ENCODE measurements at regions not wholly inside any gene's neighbourhood (a gene's known extent, or its start where the extent isn't known, plus 50 kb on each side); places are given as distances from the start of the nearest gene placed in this dataset.

DNA sequence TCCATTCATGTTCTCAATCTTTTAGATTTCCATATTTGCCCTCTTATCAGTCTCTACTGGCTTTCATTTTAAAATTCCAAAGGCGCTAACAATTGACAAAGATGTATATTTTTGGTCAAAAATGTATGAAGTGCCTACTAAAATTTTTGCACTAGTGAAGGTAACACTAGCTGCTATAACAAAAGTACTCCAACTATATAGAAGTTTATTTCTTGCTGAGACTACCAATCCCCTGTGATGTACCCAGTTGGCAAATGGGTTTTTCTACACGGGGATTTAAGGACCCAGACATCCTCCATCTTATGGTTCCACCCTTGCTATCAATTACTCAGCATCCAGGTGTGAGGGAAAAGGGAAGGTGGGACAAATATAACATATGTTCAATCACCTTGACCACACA lies 75.3 kb upstream of the TSPAN8 start:
- no peak overlapping the region for H3K4me3 ChIP-seq (ENCODE audit: low read depth in 1 of 2, low read length in 2 of 2)
- no peaks in the 10 kb centered on the region for H3K4me1 ChIP-seq (ENCODE audit: control insufficient read depth in 1 of 2, insufficient read depth in 2 of 2, low read length in 2 of 2)
- H3K9me3 ChIP-seq (ENCODE audit: control insufficient read depth in 1 of 2, low read length in 2 of 2), result no peaks in the 10 kb centered on the region
- no peak overlapping the region for H3K27ac ChIP-seq (ENCODE audit: low read length)
- no peaks in the 10 kb centered on the region for H3K36me3 ChIP-seq (ENCODE audit: control insufficient read depth in 1 of 2, insufficient read depth in 2 of 2, low read length in 2 of 2)
- no peaks in the 10 kb centered on the region for H3K27me3 ChIP-seq (ENCODE audit: low read depth, low read length)

GRCh38 chr12:71230542-71230941 lies 72.7 kb upstream of the TSPAN8 start:
- Histone ChIP-seq H3K36me3 (ENCODE audit: control insufficient read depth in 1 of 2, insufficient read depth in 2 of 2, low read length in 2 of 2) (no peaks in the 10 kb centered on the region), H3K4me3 (ENCODE audit: low read depth in 1 of 2, low read length in 2 of 2) (no peak overlapping the region), H3K4me1 (ENCODE audit: control insufficient read depth in 1 of 2, insufficient read depth in 2 of 2, low read length in 2 of 2) (no peaks in the 10 kb centered on the region), H3K27me3 (ENCODE audit: low read depth, low read length) (no peaks in the 10 kb centered on the region), H3K27ac (ENCODE audit: low read length) (no peak overlapping the region), H3K9me3 (ENCODE audit: control insufficient read depth in 1 of 2, low read length in 2 of 2) (no peaks in the 10 kb centered on the region)

DNA sequence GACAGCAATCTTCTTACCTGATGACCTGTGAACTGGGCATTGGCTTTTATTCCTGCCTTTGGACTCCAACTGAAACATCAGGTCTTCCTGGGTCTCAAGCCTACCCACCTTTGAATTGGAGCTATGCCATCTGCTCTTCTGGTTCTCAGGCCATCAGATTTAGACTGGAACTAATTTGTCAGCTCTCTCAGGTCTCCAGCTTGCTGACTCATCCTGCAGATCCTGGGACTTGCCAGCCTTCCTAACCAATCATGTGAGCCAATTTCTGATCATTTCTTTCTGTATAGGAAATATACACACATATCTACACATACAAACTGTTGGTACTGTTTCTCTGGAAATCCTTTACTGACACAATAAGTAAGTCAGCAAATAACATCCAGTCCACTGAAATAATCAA lies 65.3 kb upstream of the TSPAN8 start:
- Histone ChIP-seq H3K4me1 (ENCODE audit: control insufficient read depth in 1 of 2, insufficient read depth in 2 of 2, low read length in 2 of 2) (no peaks in the 10 kb centered on the region), H3K4me3 (ENCODE audit: low read depth in 1 of 2, low read length in 2 of 2) (no peak overlapping the region), H3K27me3 (ENCODE audit: low read depth, low read length) (no peaks in the 10 kb centered on the region), H3K27ac (ENCODE audit: low read length) (no peak overlapping the region), H3K36me3 (ENCODE audit: control insufficient read depth in 1 of 2, insufficient read depth in 2 of 2, low read length in 2 of 2) (no peaks in the 10 kb centered on the region), H3K9me3 (ENCODE audit: control insufficient read depth in 1 of 2, low read length in 2 of 2) (no peaks in the 10 kb centered on the region)

GRCh38 chr12:71222436-71222835 lies 64.6 kb upstream of the TSPAN8 start:
- H3K36me3 ChIP-seq (ENCODE audit: control insufficient read depth in 1 of 2, insufficient read depth in 2 of 2, low read length in 2 of 2), result no peaks in the 10 kb centered on the region
- H3K9me3 ChIP-seq (ENCODE audit: control insufficient read depth in 1 of 2, low read length in 2 of 2), result no peaks in the 10 kb centered on the region
- no peaks in the 10 kb centered on the region for H3K4me1 ChIP-seq (ENCODE audit: control insufficient read depth in 1 of 2, insufficient read depth in 2 of 2, low read length in 2 of 2)
- H3K27me3 ChIP-seq (ENCODE audit: low read depth, low read length), result no peaks in the 10 kb centered on the region
- H3K4me3 ChIP-seq (ENCODE audit: low read depth in 1 of 2, low read length in 2 of 2), result no peak overlapping the region
- no peak overlapping the region for H3K27ac ChIP-seq (ENCODE audit: low read length)

GRCh38 chr12:71220260-71220659 lies 62.5 kb upstream of the TSPAN8 start:
- H3K4me1 ChIP-seq (ENCODE audit: control insufficient read depth in 1 of 2, insufficient read depth in 2 of 2, low read length in 2 of 2), result no peaks in the 10 kb centered on the region
- no peak overlapping the region for H3K4me3 ChIP-seq (ENCODE audit: low read depth in 1 of 2, low read length in 2 of 2)
- H3K27me3 ChIP-seq (ENCODE audit: low read depth, low read length), result no peaks in the 10 kb centered on the region
- H3K27ac ChIP-seq (ENCODE audit: low read length), result no peak overlapping the region
- no peaks in the 10 kb centered on the region for H3K9me3 ChIP-seq (ENCODE audit: control insufficient read depth in 1 of 2, low read length in 2 of 2)
- H3K36me3 ChIP-seq (ENCODE audit: control insufficient read depth in 1 of 2, insufficient read depth in 2 of 2, low read length in 2 of 2), result no peaks in the 10 kb centered on the region

DNA sequence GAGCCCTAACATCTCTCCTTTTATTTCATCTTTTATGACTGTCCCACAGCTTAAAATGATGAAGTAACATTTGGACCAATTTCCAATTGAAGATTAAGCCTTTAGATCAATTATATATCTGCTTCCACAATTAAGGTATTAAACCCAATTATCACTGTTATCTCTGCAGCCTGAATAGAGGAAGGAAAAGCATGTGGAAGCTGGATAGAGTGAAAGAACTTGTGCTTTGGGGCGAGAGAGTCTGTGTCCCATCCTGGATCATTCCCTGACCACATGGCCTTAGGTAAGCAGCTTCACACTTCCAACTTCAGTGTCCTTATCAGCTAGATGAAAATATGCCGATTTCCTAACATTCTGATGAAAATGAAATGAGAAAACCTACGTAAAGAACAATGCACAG lies 61.4 kb upstream of the TSPAN8 start:
- H3K36me3 ChIP-seq (ENCODE audit: control insufficient read depth in 1 of 2, insufficient read depth in 2 of 2, low read length in 2 of 2), result no peaks in the 10 kb centered on the region
- H3K27ac ChIP-seq (ENCODE audit: low read length), result no peak overlapping the region
- H3K4me1 ChIP-seq (ENCODE audit: control insufficient read depth in 1 of 2, insufficient read depth in 2 of 2, low read length in 2 of 2), result no peaks in the 10 kb centered on the region
- H3K4me3 ChIP-seq (ENCODE audit: low read depth in 1 of 2, low read length in 2 of 2), result no peak overlapping the region
- H3K9me3 ChIP-seq (ENCODE audit: control insufficient read depth in 1 of 2, low read length in 2 of 2), result no peaks in the 10 kb centered on the region
- no peaks in the 10 kb centered on the region for H3K27me3 ChIP-seq (ENCODE audit: low read depth, low read length)

DNA sequence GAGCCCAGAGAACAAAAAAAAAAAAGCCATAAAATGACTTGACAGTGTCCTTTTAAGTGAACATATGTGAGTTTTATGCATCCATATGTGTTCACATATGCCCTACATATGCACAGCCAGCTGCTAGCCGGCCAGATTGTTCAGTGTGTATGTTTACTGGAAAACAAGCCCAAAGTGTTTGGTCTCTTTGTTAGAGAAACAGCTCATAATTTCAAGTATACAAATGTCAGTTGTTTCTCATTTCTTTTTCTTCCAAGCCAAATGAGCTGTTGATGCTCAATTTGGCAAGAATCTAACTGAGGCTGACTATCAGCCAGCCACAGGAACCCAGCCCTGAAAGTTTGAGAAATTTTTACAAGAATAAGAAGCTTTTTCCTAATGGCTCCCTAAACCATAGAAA lies 60.8 kb upstream of the TSPAN8 start:
- Histone ChIP-seq H3K27me3 (ENCODE audit: low read depth, low read length) (no peaks in the 10 kb centered on the region), H3K4me3 (ENCODE audit: low read depth in 1 of 2, low read length in 2 of 2) (no peak overlapping the region), H3K4me1 (ENCODE audit: control insufficient read depth in 1 of 2, insufficient read depth in 2 of 2, low read length in 2 of 2) (no peaks in the 10 kb centered on the region), H3K27ac (ENCODE audit: low read length) (no peak overlapping the region), H3K36me3 (ENCODE audit: control insufficient read depth in 1 of 2, insufficient read depth in 2 of 2, low read length in 2 of 2) (no peaks in the 10 kb centered on the region), H3K9me3 (ENCODE audit: control insufficient read depth in 1 of 2, low read length in 2 of 2) (no peaks in the 10 kb centered on the region)

- Histone ChIP-seq H3K27me3 (ENCODE audit: low read depth, low read length) (no peaks in the 10 kb centered on the region), H3K36me3 (ENCODE audit: control insufficient read depth in 1 of 2, insufficient read depth in 2 of 2, low read length in 2 of 2) (no peaks in the 10 kb centered on the region), H3K9me3 (ENCODE audit: control insufficient read depth in 1 of 2, low read length in 2 of 2) (no peaks in the 10 kb centered on the region), H3K4me1 (ENCODE audit: control insufficient read depth in 1 of 2, insufficient read depth in 2 of 2, low read length in 2 of 2) (no peaks in the 10 kb centered on the region), H3K4me3 (ENCODE audit: low read depth in 1 of 2, low read length in 2 of 2) (no peak overlapping the region), H3K27ac (ENCODE audit: low read length) (no peak overlapping the region)
These were observed 59.2 kb upstream of the TSPAN8 start for GRCh38 chr12:71216725-71217579.

GRCh38 chr12:71214511-71215285 lies 56.9 kb upstream of the TSPAN8 start:
- H3K9me3 ChIP-seq (ENCODE audit: control insufficient read depth in 1 of 2, low read length in 2 of 2), result no peaks in the 10 kb centered on the region
- H3K4me1 ChIP-seq (ENCODE audit: control insufficient read depth in 1 of 2, insufficient read depth in 2 of 2, low read length in 2 of 2), result no peaks in the 10 kb centered on the region
- H3K4me3 ChIP-seq (ENCODE audit: low read depth in 1 of 2, low read length in 2 of 2), result no peak overlapping the region
- H3K27me3 ChIP-seq (ENCODE audit: low read depth, low read length), result no peaks in the 10 kb centered on the region
- H3K27ac ChIP-seq (ENCODE audit: low read length), result no peak overlapping the region
- H3K36me3 ChIP-seq (ENCODE audit: control insufficient read depth in 1 of 2, insufficient read depth in 2 of 2, low read length in 2 of 2), result no peaks in the 10 kb centered on the region

DNA sequence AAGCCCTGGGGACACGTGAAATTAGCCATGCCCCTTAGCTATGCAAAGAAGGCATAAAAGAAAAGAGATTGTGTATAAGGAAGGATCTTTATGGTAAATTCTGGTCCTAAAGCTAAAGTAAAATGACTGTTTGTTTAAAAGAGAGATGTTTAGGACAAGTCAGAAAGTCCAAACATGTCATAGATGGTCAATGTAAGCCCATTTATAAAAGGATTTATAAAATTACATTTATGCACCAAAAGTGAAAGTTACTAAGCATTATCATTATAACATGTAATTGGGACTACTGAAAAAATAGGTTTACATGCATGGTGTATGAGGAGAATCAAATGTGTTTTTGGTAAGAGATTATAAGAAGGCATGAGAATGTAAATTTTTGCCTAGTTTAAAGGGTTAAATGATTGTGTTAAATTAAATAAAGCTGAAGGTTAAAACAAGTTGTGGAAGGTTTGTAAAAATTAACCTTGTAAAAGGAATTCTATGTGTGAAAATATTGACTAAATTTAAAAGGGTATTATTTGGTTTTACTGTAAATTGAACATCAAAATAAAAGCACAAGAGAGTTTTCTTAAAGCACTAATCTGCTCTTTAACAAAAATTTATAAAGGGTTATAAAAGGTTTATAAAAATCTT lies 50.4 kb upstream of the TSPAN8 start:
- H3K27me3 ChIP-seq (ENCODE audit: low read depth, low read length), result no peaks in the 10 kb centered on the region
- no peaks in the 10 kb centered on the region for H3K9me3 ChIP-seq (ENCODE audit: control insufficient read depth in 1 of 2, low read length in 2 of 2)
- H3K36me3 ChIP-seq (ENCODE audit: control insufficient read depth in 1 of 2, insufficient read depth in 2 of 2, low read length in 2 of 2), result no peaks in the 10 kb centered on the region
- no peaks in the 10 kb centered on the region for H3K4me1 ChIP-seq (ENCODE audit: control insufficient read depth in 1 of 2, insufficient read depth in 2 of 2, low read length in 2 of 2)
- H3K27ac ChIP-seq (ENCODE audit: low read length), result no peak overlapping the region
- H3K4me3 ChIP-seq (ENCODE audit: low read depth in 1 of 2, low read length in 2 of 2), result no peak overlapping the region
